ENCODE measurements at regions not wholly inside any gene's neighbourhood (a gene's known extent, or its start where the extent isn't known, plus 50 kb on each side); places are given as distances from the start of the nearest gene placed in this dataset.

DNA sequence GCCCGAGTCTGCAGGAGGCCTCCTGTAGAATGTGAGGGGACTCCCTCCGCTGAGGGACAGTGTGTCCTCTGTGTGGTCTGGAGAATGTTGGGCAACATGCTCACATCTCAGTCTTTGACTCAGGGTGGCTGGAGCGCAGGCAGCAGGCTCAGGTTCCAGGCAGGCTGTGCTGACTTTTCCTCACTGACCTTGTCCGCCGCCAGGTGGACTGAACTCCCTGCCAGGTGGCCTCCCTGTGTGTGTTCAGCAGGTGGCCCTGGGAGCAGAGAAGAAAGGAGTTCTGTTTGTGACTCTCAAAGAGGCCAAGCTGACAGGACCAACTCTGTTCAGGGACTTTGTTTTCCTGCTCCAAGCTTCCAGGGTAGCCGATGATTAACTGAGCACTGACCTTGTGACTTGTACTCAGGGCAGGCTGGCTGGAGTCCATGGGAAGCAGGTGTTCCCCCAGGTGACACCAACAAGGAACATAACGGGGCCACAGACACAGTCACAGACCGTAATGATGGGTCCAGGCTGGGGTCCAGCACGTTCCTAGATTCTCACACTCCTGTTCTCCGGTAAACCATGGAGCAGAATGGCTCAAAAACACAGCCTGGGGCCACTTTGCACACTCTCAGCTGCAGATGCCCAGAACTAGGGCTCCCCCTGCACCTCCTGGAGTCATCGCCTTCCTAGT lies 439.8 kb downstream of the RNF144A start:
- Histone ChIP-seq H3K9ac (ENCODE audit: low read depth, low read length) (no peak overlapping the region), H3K4me1 (ENCODE audit: control insufficient read depth, insufficient read depth, low read length) (no peaks in the 10 kb centered on the region), H3K27me3 (ENCODE audit: control insufficient read depth, insufficient read depth, low read length) (no peaks in the 10 kb centered on the region), H3K4me2 (ENCODE audit: low read length) (no peak overlapping the region), H3K36me3 (ENCODE audit: insufficient read depth, low read length) (no peaks in the 10 kb centered on the region), H3K4me3 (ENCODE audit: low read length) (no peak overlapping the region), H3K9me3 (replicated peaks; ENCODE audit: low read length) (no peaks in the 10 kb centered on the region)

DNA sequence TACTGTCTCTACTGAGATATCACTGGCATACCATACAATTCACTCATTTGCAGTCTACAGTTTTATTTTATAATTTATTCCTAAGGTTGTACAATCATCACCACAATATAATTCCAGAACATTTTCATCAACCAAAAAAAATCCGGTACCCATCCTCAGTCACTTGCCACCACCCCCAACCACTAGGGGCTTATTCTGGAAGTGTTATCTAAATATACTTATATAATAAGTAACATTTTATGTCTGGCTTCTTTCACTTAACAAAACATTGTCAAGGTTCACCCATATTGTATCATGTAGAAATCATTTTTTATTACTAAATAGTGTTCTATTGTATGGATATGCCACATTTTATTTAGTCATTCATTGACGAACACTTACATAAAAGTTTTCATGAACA lies 440.8 kb downstream of the RNF144A start:
- no peaks in the 10 kb centered on the region for H3K36me3 ChIP-seq (ENCODE audit: insufficient read depth, low read length)
- no peaks in the 10 kb centered on the region for H3K27me3 ChIP-seq (ENCODE audit: control insufficient read depth, insufficient read depth, low read length)
- H3K4me3 ChIP-seq (ENCODE audit: low read length), result no peak overlapping the region
- H3K4me1 ChIP-seq (ENCODE audit: control insufficient read depth, insufficient read depth, low read length), result no peaks in the 10 kb centered on the region
- H3K4me2 ChIP-seq (ENCODE audit: low read length), result no peak overlapping the region
- H3K9me3 ChIP-seq (replicated peaks; ENCODE audit: low read length), result no peaks in the 10 kb centered on the region
- no peak overlapping the region for H3K9ac ChIP-seq (ENCODE audit: low read depth, low read length)

DNA sequence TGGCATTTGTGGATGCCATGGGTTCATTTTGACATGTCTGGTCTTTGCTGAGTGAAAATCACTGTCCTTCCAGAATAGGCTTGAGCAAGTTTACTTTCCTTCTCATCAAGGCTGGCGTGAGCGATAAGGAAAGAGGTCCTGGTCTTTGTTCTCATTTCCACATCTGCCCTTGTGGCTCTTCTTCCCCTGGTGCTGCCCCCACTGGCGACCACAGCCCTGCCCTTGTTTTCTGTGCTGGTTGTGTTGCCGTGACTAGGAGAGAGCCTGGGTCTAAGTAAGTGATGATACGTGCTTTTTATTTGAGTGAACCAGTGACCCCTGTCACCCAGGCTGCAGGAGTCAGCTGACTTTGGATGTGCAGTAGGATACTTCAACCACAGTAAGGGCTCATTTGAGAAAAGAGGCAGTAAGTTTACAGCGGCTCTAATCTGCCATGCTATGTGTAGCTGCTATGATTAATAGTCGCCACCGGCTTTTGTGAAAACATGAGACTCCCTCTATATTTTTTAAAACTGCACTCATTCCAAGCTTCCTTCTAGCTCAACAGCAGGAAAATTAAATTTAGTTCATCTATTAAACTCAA lies 441.7 kb downstream of the RNF144A start:
- no peak overlapping the region for H3K4me3 ChIP-seq (ENCODE audit: low read length)
- no peak overlapping the region for H3K4me2 ChIP-seq (ENCODE audit: low read length)
- H3K9ac ChIP-seq (ENCODE audit: low read depth, low read length), result no peak overlapping the region
- H3K4me1 ChIP-seq (ENCODE audit: control insufficient read depth, insufficient read depth, low read length), result no peaks in the 10 kb centered on the region
- H3K36me3 ChIP-seq (ENCODE audit: insufficient read depth, low read length), result no peaks in the 10 kb centered on the region
- H3K9me3 ChIP-seq (replicated peaks; ENCODE audit: low read length), result no peaks in the 10 kb centered on the region
- H3K27me3 ChIP-seq (ENCODE audit: control insufficient read depth, insufficient read depth, low read length), result no peaks in the 10 kb centered on the region

DNA sequence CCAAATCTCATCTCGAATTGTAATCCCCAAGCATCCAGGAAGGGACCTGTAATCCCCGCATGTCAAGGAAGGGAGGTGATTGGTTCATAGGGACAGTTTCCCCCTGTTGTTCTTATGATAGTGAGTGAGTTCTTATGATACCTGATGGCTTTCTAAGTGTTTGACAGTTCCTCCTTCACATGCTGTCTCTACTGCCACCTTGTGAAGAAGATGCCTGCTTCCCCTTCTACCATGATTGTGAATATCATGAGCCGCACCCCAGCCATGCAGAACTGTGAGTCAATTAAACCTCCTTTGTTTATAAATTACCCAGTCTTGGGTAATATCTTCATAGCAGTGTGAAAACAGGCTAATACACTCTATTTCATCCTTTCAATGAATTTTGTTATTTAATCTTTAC lies 446.7 kb downstream of the RNF144A start:
- no peaks in the 10 kb centered on the region for H3K4me1 ChIP-seq (ENCODE audit: control insufficient read depth, insufficient read depth, low read length)
- H3K4me2 ChIP-seq (ENCODE audit: low read length), result no peak overlapping the region
- H3K9me3 ChIP-seq (replicated peaks; ENCODE audit: low read length), result no peaks in the 10 kb centered on the region
- H3K27me3 ChIP-seq (ENCODE audit: control insufficient read depth, insufficient read depth, low read length), result no peaks in the 10 kb centered on the region
- H3K9ac ChIP-seq (ENCODE audit: low read depth, low read length), result no peak overlapping the region
- no peak overlapping the region for H3K4me3 ChIP-seq (ENCODE audit: low read length)
- H3K36me3 ChIP-seq (ENCODE audit: insufficient read depth, low read length), result no peaks in the 10 kb centered on the region

DNA sequence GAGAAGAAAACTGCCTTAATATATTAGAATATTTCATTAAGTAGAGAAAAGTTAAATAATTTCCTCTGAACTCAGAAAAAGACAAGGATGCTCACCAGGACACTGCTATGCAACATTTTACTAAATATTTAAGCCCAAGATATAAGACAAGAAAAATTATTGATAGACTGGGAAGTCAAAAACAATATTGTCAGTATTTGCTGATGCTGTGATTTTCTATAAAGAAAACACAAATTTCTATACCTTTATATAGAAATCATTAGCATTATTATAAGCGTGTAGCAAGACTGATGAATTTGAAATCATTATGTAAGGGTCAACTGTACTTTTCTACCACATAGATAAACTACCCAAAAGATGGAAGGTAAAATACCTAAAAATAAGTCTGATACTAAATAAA lies 451.0 kb downstream of the RNF144A start:
- H3K36me3 ChIP-seq (ENCODE audit: insufficient read depth, low read length), result no peaks in the 10 kb centered on the region
- no peaks in the 10 kb centered on the region for H3K9me3 ChIP-seq (replicated peaks; ENCODE audit: low read length)
- H3K27me3 ChIP-seq (ENCODE audit: control insufficient read depth, insufficient read depth, low read length), result no peaks in the 10 kb centered on the region
- no peak overlapping the region for H3K9ac ChIP-seq (ENCODE audit: low read depth, low read length)
- H3K4me2 ChIP-seq (ENCODE audit: low read length), result no peak overlapping the region
- no peaks in the 10 kb centered on the region for H3K4me1 ChIP-seq (ENCODE audit: control insufficient read depth, insufficient read depth, low read length)
- no peak overlapping the region for H3K4me3 ChIP-seq (ENCODE audit: low read length)

DNA sequence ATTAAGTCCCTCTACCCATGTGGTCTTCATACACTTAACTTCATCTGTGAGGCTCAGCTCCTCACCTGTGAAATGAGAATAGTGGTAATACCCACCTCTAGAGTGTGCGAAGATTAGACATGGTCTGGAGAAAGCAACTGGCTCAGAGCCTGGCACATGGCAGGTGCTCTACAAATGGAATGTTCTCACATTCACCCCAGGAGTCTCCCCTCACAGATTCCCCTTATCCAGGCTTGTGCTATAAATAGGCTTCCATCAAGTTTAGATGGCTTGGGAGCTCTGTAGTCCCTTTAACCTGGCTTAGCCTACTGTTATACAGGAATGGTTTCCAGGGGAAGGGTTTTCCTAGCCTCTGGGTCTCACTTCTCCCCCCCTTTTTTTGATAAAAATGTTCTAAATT lies 455.9 kb downstream of the RNF144A start:
- Histone ChIP-seq H3K27me3 (ENCODE audit: control insufficient read depth, insufficient read depth, low read length) (no peaks in the 10 kb centered on the region), H3K36me3 (ENCODE audit: insufficient read depth, low read length) (no peaks in the 10 kb centered on the region), H3K4me1 (ENCODE audit: control insufficient read depth, insufficient read depth, low read length) (no peaks in the 10 kb centered on the region)

DNA sequence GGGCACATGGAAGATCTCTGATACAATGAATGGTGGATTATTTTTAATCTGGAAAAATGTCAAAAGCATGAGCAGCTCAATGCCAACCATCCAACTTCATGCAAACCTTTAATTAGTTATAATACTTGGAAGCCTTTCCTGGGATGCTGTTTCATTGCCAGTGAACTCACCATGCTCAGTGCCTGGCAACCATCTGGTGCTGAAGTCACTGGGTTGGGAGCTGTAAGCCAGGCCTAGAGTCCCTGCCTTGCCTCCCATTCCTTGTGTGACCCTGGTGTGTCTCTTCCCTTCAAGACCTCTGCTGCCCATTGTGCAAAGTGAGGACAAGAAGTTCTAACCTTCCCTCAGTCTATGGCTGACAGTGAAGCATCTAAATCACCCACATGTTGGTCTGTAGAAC lies 458.7 kb downstream of the RNF144A start:
- H3K9ac ChIP-seq (ENCODE audit: low read depth, low read length), result no peak overlapping the region
- H3K9me3 ChIP-seq (replicated peaks; ENCODE audit: low read length), result no peaks in the 10 kb centered on the region
- no peak overlapping the region for H3K4me2 ChIP-seq (ENCODE audit: low read length)
- no peaks in the 10 kb centered on the region for H3K27me3 ChIP-seq (ENCODE audit: control insufficient read depth, insufficient read depth, low read length)
- no peaks in the 10 kb centered on the region for H3K4me1 ChIP-seq (ENCODE audit: control insufficient read depth, insufficient read depth, low read length)
- no peaks in the 10 kb centered on the region for H3K36me3 ChIP-seq (ENCODE audit: insufficient read depth, low read length)
- H3K4me3 ChIP-seq (ENCODE audit: low read length), result no peak overlapping the region

More for the DNA sequence above, 455.9 kb downstream of the RNF144A start:
- no peak overlapping the region for H3K4me2 ChIP-seq (ENCODE audit: low read length)
- no peak overlapping the region for H3K4me3 ChIP-seq (ENCODE audit: low read length)
- no peak overlapping the region for H3K9ac ChIP-seq (ENCODE audit: low read depth, low read length)
- H3K9me3 ChIP-seq (replicated peaks; ENCODE audit: low read length), result no peaks in the 10 kb centered on the region

DNA sequence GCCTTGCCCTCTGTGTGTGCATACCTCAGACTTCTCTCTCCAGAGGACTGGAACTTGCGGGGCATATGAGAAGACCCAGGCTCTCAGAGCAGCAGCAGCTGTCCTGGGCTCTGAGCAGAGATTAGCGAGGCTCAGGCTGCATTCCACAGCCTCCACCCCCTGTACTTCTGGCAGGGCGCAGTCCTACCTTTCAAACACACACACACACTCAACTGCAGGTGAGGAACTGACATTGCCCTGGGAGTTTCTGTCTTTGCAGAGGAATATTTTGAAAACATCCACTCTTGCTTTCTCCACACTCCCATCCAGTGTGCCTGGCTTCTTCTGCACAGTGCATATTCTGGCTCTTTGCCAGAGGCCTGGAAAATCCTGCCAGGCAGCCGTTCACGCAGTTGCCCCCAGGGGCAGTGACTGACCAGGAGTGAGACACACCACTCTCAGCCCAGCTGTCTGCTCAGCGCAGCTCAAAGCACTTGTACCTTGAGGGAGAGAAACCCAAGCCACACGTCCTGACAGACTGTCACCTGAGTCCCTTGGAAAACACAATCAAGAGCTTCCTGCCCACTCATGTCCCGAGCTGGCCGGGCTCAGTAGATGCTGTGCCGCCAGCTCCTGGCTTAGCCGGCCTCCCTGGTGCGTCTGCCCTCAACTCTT lies 460.8 kb downstream of the RNF144A start:
- no peak overlapping the region for H3K4me2 ChIP-seq (ENCODE audit: low read length)
- no peaks in the 10 kb centered on the region for H3K9me3 ChIP-seq (replicated peaks; ENCODE audit: low read length)
- no peak overlapping the region for H3K4me3 ChIP-seq (ENCODE audit: low read length)
- no peak overlapping the region for H3K9ac ChIP-seq (ENCODE audit: low read depth, low read length)
- no peaks in the 10 kb centered on the region for H3K4me1 ChIP-seq (ENCODE audit: control insufficient read depth, insufficient read depth, low read length)
- H3K27me3 ChIP-seq (ENCODE audit: control insufficient read depth, insufficient read depth, low read length), result no peaks in the 10 kb centered on the region
- H3K36me3 ChIP-seq (ENCODE audit: insufficient read depth, low read length), result no peaks in the 10 kb centered on the region

DNA sequence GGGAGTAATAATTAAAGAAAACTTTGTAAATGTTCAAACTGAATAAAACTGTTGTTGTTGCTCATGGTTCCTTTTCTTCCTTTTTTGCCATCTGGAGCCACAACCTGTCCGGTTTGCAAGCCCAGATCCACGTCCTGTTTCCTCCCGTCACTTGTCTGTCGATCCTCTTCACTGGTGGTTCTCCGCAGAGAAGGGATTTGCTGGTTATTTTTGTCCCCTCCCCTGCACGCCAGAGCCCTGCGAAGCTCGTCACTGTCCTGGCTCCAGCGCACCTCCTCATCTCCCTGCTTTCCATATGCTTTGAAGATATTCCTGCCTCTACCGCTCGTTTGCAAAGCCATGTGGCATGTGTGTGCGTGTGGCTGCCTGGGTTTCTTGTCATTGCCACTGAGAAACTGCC lies 461.4 kb downstream of the RNF144A start:
- H3K4me3 ChIP-seq (ENCODE audit: low read length), result no peak overlapping the region
- no peaks in the 10 kb centered on the region for H3K36me3 ChIP-seq (ENCODE audit: insufficient read depth, low read length)
- H3K9me3 ChIP-seq (replicated peaks; ENCODE audit: low read length), result no peaks in the 10 kb centered on the region
- no peak overlapping the region for H3K9ac ChIP-seq (ENCODE audit: low read depth, low read length)
- H3K4me1 ChIP-seq (ENCODE audit: control insufficient read depth, insufficient read depth, low read length), result no peaks in the 10 kb centered on the region
- no peaks in the 10 kb centered on the region for H3K27me3 ChIP-seq (ENCODE audit: control insufficient read depth, insufficient read depth, low read length)
- H3K4me2 ChIP-seq (ENCODE audit: low read length), result no peak overlapping the region

DNA sequence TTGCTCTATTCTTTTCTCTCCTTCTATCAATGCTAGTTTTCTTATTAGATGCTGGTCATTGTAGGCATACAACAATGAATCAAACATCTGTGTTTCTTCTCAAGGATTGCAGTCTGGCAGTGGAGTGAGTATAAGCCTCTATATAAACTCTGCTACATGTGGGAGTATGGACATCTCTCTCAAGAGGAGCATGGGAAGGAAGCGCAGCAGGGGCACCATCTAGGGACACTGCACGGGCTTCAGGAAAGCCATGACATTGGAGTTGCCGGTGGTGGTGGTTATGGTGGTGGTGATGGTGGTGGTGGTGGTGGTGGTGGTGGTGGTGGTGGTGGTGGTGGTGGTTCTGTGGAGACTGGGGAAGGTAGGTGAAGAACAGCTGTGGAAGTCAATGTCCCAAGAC lies 462.6 kb downstream of the RNF144A start:
- Histone ChIP-seq H3K4me1 (ENCODE audit: control insufficient read depth, insufficient read depth, low read length) (no peaks in the 10 kb centered on the region), H3K4me2 (ENCODE audit: low read length) (no peak overlapping the region), H3K36me3 (ENCODE audit: insufficient read depth, low read length) (no peaks in the 10 kb centered on the region), H3K9me3 (replicated peaks; ENCODE audit: low read length) (no peaks in the 10 kb centered on the region), H3K27me3 (ENCODE audit: control insufficient read depth, insufficient read depth, low read length) (no peaks in the 10 kb centered on the region), H3K4me3 (ENCODE audit: low read length) (no peak overlapping the region), H3K9ac (ENCODE audit: low read depth, low read length) (no peak overlapping the region)

DNA sequence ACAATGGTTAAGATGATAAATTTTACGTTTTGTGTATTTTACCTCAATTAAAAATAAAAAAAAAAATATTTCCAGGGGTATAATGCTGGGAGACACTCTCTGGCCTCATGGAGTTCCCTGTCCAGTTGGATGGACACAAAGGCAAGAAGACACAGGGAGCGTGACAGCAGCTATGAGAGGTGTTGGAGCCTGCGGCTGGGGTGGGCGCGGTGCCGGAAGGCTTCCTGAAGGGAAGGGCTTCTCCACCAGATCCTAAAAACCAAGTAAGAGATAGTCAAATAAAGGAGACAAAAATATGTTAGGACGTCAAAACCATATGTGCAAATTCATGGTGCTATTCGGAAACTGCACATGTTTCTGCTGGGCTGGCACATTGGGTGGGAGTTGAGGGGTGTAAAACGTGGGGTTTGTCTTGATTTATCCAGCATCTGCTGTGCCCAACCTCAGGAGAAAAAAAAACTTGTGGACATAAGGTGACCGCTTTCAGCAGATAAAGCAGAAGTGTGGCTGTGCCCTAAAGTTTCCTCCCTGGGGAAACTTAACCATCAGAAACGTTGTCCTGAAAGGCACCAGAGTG lies 467.6 kb downstream of the RNF144A start:
- Histone ChIP-seq H3K27me3 (ENCODE audit: control insufficient read depth, insufficient read depth, low read length) (no peaks in the 10 kb centered on the region), H3K36me3 (ENCODE audit: insufficient read depth, low read length) (no peaks in the 10 kb centered on the region), H3K9me3 (replicated peaks; ENCODE audit: low read length) (no peaks in the 10 kb centered on the region), H3K9ac (ENCODE audit: low read depth, low read length) (no peak overlapping the region), H3K4me2 (ENCODE audit: low read length) (no peak overlapping the region), H3K4me3 (ENCODE audit: low read length) (no peak overlapping the region), H3K4me1 (ENCODE audit: control insufficient read depth, insufficient read depth, low read length) (no peaks in the 10 kb centered on the region)

Data from skeletal muscle satellite cell (primary cell).